Right lobe of liver (tissue), 4 donors: ENCODE measurements at regions not wholly inside any gene's neighbourhood (a gene's known extent, or its start where the extent isn't known, plus 50 kb on each side); places are given as distances from the start of the nearest gene placed in this dataset.

Experiments used
- CTCF ChIP-seq, 4 donors: fragments of 200-600 bp in 3 of 4; fragments of 450-650 bp in 1 of 4; IDR thresholded peaks; one replicate each; pipeline versions ENCODE4 v1.5.1 to v1.8.0; 2016 to 2022; ENCODE audit warnings: antibody characterized with exemption in 4 of 4, mild to moderate bottlenecking in 2 of 4
- POLR2A ChIP-seq: fragments of 450-650 bp; IDR thresholded peaks from one replicate; pipeline ENCODE4 v1.6.1; 2017; ENCODE audit warnings: antibody characterized with exemption, mild to moderate bottlenecking
- donor health status: DM: no; HTN: no; CAD: no.
- donor health status: DM: no; HTN: no; CAD: no.
- donor health status: DM: no; HTN: yes; CAD: no.

- TF ChIP-seq CTCF (IDR thresholded peaks at IDR 0.05) (no peak), POLR2A (no peak)
Measured at GRCh38 chr10:8305876-8306652, 251.6 kb downstream of the GATA3 start.
